GM10266 (cell line): ENCODE measurements at regions not wholly inside any gene's neighbourhood (a gene's known extent, or its start where the extent isn't known, plus 50 kb on each side); places are given as distances from the start of the nearest gene placed in this dataset.

Experiments used
- DNase-seq: peaks from one replicate; pipeline ENCODE4 v3.0.0; 2012; ENCODE audit errors: extremely low spot score
- CTCF ChIP-seq: IDR thresholded peaks from 2 replicates; pipeline ENCODE4 v1.5.1; 2012; ENCODE audit warnings: mild to moderate bottlenecking, low read depth; ENCODE audit not compliant: control insufficient read depth, insufficient read depth; ENCODE audit errors: missing control alignments

GRCh38 chr4:143071351-143071750, 113.4 kb upstream of the USP38 start:
- TF ChIP-seq CTCF: no peak
- no peak for DNase-seq

- no peak for TF ChIP-seq CTCF
- no peak for DNase-seq
Measured at GRCh38 chr4:143076723-143077122, 108.0 kb upstream of the USP38 start.

- TF ChIP-seq CTCF: no peak
- no peak for DNase-seq
Measured at GRCh38 chr4:143082701-143083100, 102.0 kb upstream of the USP38 start.

- TF ChIP-seq CTCF: no peak
- DNase-seq: no peak
Measured at GRCh38 chr4:143083756-143084472, 100.8 kb upstream of the USP38 start.

GRCh38 chr4:143084566-143084965, 100.2 kb upstream of the USP38 start:
- no peak for DNase-seq
- TF ChIP-seq CTCF: no peak

- TF ChIP-seq CTCF: no peak
- DNase-seq: no peak
Measured at GRCh38 chr4:143085224-143085623, 99.5 kb upstream of the USP38 start.

- no peak for TF ChIP-seq CTCF
- no peak for DNase-seq
Measured at GRCh38 chr4:143085659-143086058, 99.1 kb upstream of the USP38 start.
